ENCODE measurements at regions not wholly inside any gene's neighbourhood (a gene's known extent, or its start where the extent isn't known, plus 50 kb on each side); places are given as distances from the start of the nearest gene placed in this dataset.

GRCh38 chr11:115931548-115932083 is 427.4 kb upstream of the CADM1 start:
- Mint-ChIP-seq H3K9me3 (ENCODE audit: unreplicated experiment) (peaks cover 9% of the 10 kb centered on the region), H3K4me1 (ENCODE audit: low read depth, unreplicated experiment) (peaks cover 42% of the 10 kb centered on the region), H3K4me3 (ENCODE audit: unreplicated experiment) (no peak overlapping the region), H3K36me3 (ENCODE audit: unreplicated experiment) (no peaks in the 10 kb centered on the region), H3K27ac (ENCODE audit: unreplicated experiment) (no peak overlapping the region), H3K27me3 (ENCODE audit: unreplicated experiment) (peaks cover 4% of the 10 kb centered on the region)
- no peak for DNase-seq
- TF ChIP-seq CTCF (IDR thresholded peaks at IDR 0.05; ENCODE audit: partially characterized antibody, unreplicated experiment) = no peak

GRCh38 chr11:115930886-115931547 is 426.8 kb upstream of the CADM1 start:
- Mint-ChIP-seq H3K27ac (ENCODE audit: unreplicated experiment) (no peak overlapping the region), H3K4me1 (ENCODE audit: low read depth, unreplicated experiment) (peaks cover 38% of the 10 kb centered on the region), H3K4me3 (ENCODE audit: unreplicated experiment) (no peak overlapping the region), H3K27me3 (ENCODE audit: unreplicated experiment) (peaks cover 4% of the 10 kb centered on the region), H3K36me3 (ENCODE audit: unreplicated experiment) (no peaks in the 10 kb centered on the region), H3K9me3 (ENCODE audit: unreplicated experiment) (peaks cover 7% of the 10 kb centered on the region)
- no peak for DNase-seq
- TF ChIP-seq CTCF (IDR thresholded peaks at IDR 0.05; ENCODE audit: partially characterized antibody, unreplicated experiment) = no peak

- Mint-ChIP-seq H3K4me1 (ENCODE audit: low read depth, unreplicated experiment) (peaks cover 31% of the 10 kb centered on the region), H3K4me3 (ENCODE audit: unreplicated experiment) (no peak overlapping the region), H3K9me3 (ENCODE audit: unreplicated experiment) (peaks cover 5% of the 10 kb centered on the region), H3K36me3 (ENCODE audit: unreplicated experiment) (no peaks in the 10 kb centered on the region), H3K27me3 (ENCODE audit: unreplicated experiment) (peaks cover 5% of the 10 kb centered on the region), H3K27ac (ENCODE audit: unreplicated experiment) (no peak overlapping the region)
- no peak for DNase-seq
- TF ChIP-seq CTCF (IDR thresholded peaks at IDR 0.05; ENCODE audit: partially characterized antibody, unreplicated experiment) = no peak
Measured at GRCh38 chr11:115930291-115930690, 426.1 kb upstream of the CADM1 start.

GRCh38 chr11:115929618-115930129 is 425.5 kb upstream of the CADM1 start:
- peaks cover 25% of the 10 kb centered on the region for H3K4me1 Mint-ChIP-seq (ENCODE audit: low read depth, unreplicated experiment)
- peaks cover 5% of the 10 kb centered on the region for H3K27me3 Mint-ChIP-seq (ENCODE audit: unreplicated experiment)
- H3K27ac Mint-ChIP-seq (ENCODE audit: unreplicated experiment) = no peak overlapping the region
- TF ChIP-seq CTCF (IDR thresholded peaks at IDR 0.05; ENCODE audit: partially characterized antibody, unreplicated experiment) = no peak
- no peak for DNase-seq
- peaks cover under 1% of the 10 kb centered on the region for H3K9me3 Mint-ChIP-seq (ENCODE audit: unreplicated experiment)
- no peaks in the 10 kb centered on the region for H3K36me3 Mint-ChIP-seq (ENCODE audit: unreplicated experiment)
- no peak overlapping the region for H3K4me3 Mint-ChIP-seq (ENCODE audit: unreplicated experiment)

DNA sequence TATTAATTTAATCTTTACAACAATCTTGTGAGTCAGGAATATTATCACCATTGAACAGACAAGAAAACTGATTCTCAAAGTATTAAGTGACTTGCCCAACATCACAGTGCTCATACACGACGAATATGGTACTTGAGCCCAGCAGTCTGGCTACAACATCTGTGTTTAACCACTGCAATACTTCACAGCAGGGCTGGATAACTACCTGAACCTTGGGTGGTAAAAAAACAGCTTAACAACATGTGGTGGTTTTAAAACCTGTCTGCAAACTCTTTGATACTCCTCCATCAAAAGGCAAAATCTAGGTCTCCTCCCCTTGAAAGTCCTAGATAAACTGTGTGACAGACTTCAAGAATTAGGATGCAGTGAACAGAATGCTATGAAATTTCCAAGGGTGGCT is 424.6 kb upstream of the CADM1 start:
- no peak overlapping the region for H3K27ac Mint-ChIP-seq (ENCODE audit: unreplicated experiment)
- no peak overlapping the region for H3K4me3 Mint-ChIP-seq (ENCODE audit: unreplicated experiment)
- H3K36me3 Mint-ChIP-seq (ENCODE audit: unreplicated experiment) = no peaks in the 10 kb centered on the region
- peaks cover 21% of the 10 kb centered on the region for H3K4me1 Mint-ChIP-seq (ENCODE audit: low read depth, unreplicated experiment)
- no peak for DNase-seq
- H3K9me3 Mint-ChIP-seq (ENCODE audit: unreplicated experiment) = no peaks in the 10 kb centered on the region
- peaks cover 5% of the 10 kb centered on the region for H3K27me3 Mint-ChIP-seq (ENCODE audit: unreplicated experiment)
- TF ChIP-seq CTCF (IDR thresholded peaks at IDR 0.05; ENCODE audit: partially characterized antibody, unreplicated experiment) = no peak
